ENCODE measurements at regions not wholly inside any gene's neighbourhood (a gene's known extent, or its start where the extent isn't known, plus 50 kb on each side); places are given as distances from the start of the nearest gene placed in this dataset.

GRCh38 chr14:44341116-44341515 lies 166.0 kb downstream of the FSCB start:
- H3K27ac ChIP-seq, result no peak overlapping the region
- DNase-seq, result no peak
- 71 to 80% (median 77%) methylated on average over 3 of the region's 3 CpGs for WGBS, 5 donors
- H3K9me3 ChIP-seq, result peaks cover 0 to 10% (median 4%) of the 10 kb centered on the region in 8 donors
- intact Hi-C loops (cut with DNase I; ENCODE audit: low total_unique reads), result no loop called here
- no peak overlapping the region for H3K4me3 ChIP-seq
- no peaks in the 10 kb centered on the region for H3K27me3 ChIP-seq (replicated peaks in 1 of 7)
- TF ChIP-seq CTCF (IDR thresholded peaks at IDR 0.05 in 8 of 11, conservative IDR thresholded peaks at IDR 0.05 in 3 of 11) (no peak), POLR2AphosphoS5 (IDR thresholded peaks at IDR 0.05) (no peak), POLR2A (IDR thresholded peaks at IDR 0.05) (no peak)
- no peaks in the 10 kb centered on the region for H3K36me3 ChIP-seq
- no peaks in the 10 kb centered on the region for H3K4me1 ChIP-seq

GRCh38 chr14:44339862-44340261 lies 167.2 kb downstream of the FSCB start:
- H3K27me3 ChIP-seq (replicated peaks in 1 of 7), result no peaks in the 10 kb centered on the region
- H3K4me3 ChIP-seq, result no peak overlapping the region
- TF ChIP-seq POLR2A (IDR thresholded peaks at IDR 0.05) (no peak), CTCF (IDR thresholded peaks at IDR 0.05 in 8 of 11, conservative IDR thresholded peaks at IDR 0.05 in 3 of 11) (no peak), POLR2AphosphoS5 (IDR thresholded peaks at IDR 0.05) (no peak)
- H3K9me3 ChIP-seq, result no peaks in the 10 kb centered on the region
- DNase-seq, result no peak
- intact Hi-C loops (cut with DNase I; ENCODE audit: low total_unique reads), result no loop called here
- no peaks in the 10 kb centered on the region for H3K36me3 ChIP-seq
- no peaks in the 10 kb centered on the region for H3K4me1 ChIP-seq
- no peak overlapping the region for H3K27ac ChIP-seq
- WGBS, 5 donors, result 83 to 96% (median 91%) methylated on average over 1 of the region's 1 CpG

GRCh38 chr14:44339231-44339630 lies 167.9 kb downstream of the FSCB start:
- no peak for TF ChIP-seq CTCF (IDR thresholded peaks at IDR 0.05 in 8 of 11, conservative IDR thresholded peaks at IDR 0.05 in 3 of 11)
- no peak for TF ChIP-seq POLR2AphosphoS5 (IDR thresholded peaks at IDR 0.05)
- TF ChIP-seq POLR2A (IDR thresholded peaks at IDR 0.05), result no peak
- Histone ChIP-seq H3K36me3 (no peaks in the 10 kb centered on the region), H3K4me1 (no peaks in the 10 kb centered on the region), H3K27ac (no peak overlapping the region), H3K4me3 (no peak overlapping the region), H3K9me3 (no peaks in the 10 kb centered on the region), H3K27me3 (replicated peaks in 1 of 7) (no peaks in the 10 kb centered on the region)
- DNase-seq, result no peak
- intact Hi-C loops (cut with DNase I; ENCODE audit: low total_unique reads), result no loop called here

- no peak for DNase-seq
- Histone ChIP-seq H3K9me3 (peaks cover 0 to 24% (median 3%) of the 10 kb centered on the region in 8 donors), H3K4me3 (no peak overlapping the region), H3K27ac (no peak overlapping the region), H3K36me3 (no peaks in the 10 kb centered on the region), H3K4me1 (no peaks in the 10 kb centered on the region), H3K27me3 (replicated peaks in 1 of 7) (no peaks in the 10 kb centered on the region)
- TF ChIP-seq POLR2AphosphoS5 (IDR thresholded peaks at IDR 0.05), result no peak
- no peak for TF ChIP-seq POLR2A (IDR thresholded peaks at IDR 0.05)
- TF ChIP-seq CTCF (IDR thresholded peaks at IDR 0.05 in 8 of 11, conservative IDR thresholded peaks at IDR 0.05 in 3 of 11), result no peak
- intact Hi-C loops (cut with DNase I; ENCODE audit: low total_unique reads), result no loop called here
- WGBS, 5 donors, result 72 to 88% (median 79%) methylated on average over 2 of the region's 2 CpGs
Observed at GRCh38 chr14:44317441-44317746, 189.7 kb downstream of the FSCB start.

All from spleen (tissue), 11 donors.